Caco-2 (cell line): ENCODE measurements at regions not wholly inside any gene's neighbourhood (a gene's known extent, or its start where the extent isn't known, plus 50 kb on each side); places are given as distances from the start of the nearest gene placed in this dataset.

Experiments used
- BruUV-seq: library from RNA; stranded (reverse); fragments of 400-500 nt; replicated peaks from 2 replicates; lab custom pipeline; 2021; lab: Mats Ljungman, UMichigan
- CTCF ChIA-PET: fragments of 300-600 bp; sonication (Branson Sonifier 250); formaldehyde crosslinking; loops from one replicate; lab custom pipeline; 2022; ENCODE audit warnings: antibody characterized with exemption; lab: Charles Lee
- POLR2A ChIA-PET: fragments of 300-600 bp; sonication (Branson Sonifier 250); formaldehyde crosslinking; loops from one replicate; lab custom pipeline; 2022; ENCODE audit warnings: antibody characterized with exemption; lab: Charles Lee
- DNase-seq, 2 experiments: peaks; one replicate each; pipeline versions ENCODE4 v3.0.0 to v3.0.0-alpha.2; 2020 to 2022
- H3K27me3 ChIP-seq: replicated peaks from 2 replicates; pipeline ENCODE4 v1.6.0; 2011; ENCODE audit warnings: low read length; ENCODE audit not compliant: control insufficient read depth, insufficient read depth
- H3K36me3 ChIP-seq: 2 replicates; pipeline ENCODE4 v1.5.1; 2011; ENCODE audit warnings: low read length; ENCODE audit not compliant: control insufficient read depth, insufficient read depth
- H3K4me1 ChIP-seq: fragments of 250-450 bp; sonication (Bioruptor Pico); 2 replicates; pipeline ENCODE4 v1.5.1; 2020; ENCODE audit warnings: mild to moderate bottlenecking
- H3K4me3 ChIP-seq: 2 replicates; pipeline ENCODE4 v1.5.1; 2011; ENCODE audit warnings: low read depth, mild to moderate bottlenecking, control low read depth, low read length
- H3K9me3 ChIP-seq: fragments of 250-450 bp; sonication (Bioruptor Pico); 2 replicates; pipeline ENCODE4 v1.5.1; 2020; ENCODE audit warnings: mild to moderate bottlenecking, moderate library complexity
- H3K27ac Mint-ChIP-seq: one replicate; pipeline ENCODE4 v1.8.0; 2022; ENCODE audit warnings: mixed read lengths; ENCODE audit not compliant: unreplicated experiment
- H3K27me3 Mint-ChIP-seq: one replicate; pipeline ENCODE4 v1.8.0; 2022; ENCODE audit warnings: mixed read lengths; ENCODE audit not compliant: insufficient read depth, unreplicated experiment
- H3K36me3 Mint-ChIP-seq: one replicate; pipeline ENCODE4 v1.8.0; 2022; ENCODE audit warnings: mild to moderate bottlenecking, mixed read lengths; ENCODE audit not compliant: insufficient read depth, unreplicated experiment
- H3K4me1 Mint-ChIP-seq: one replicate; pipeline ENCODE4 v1.8.0; 2022; ENCODE audit warnings: low read depth, mixed read lengths; ENCODE audit not compliant: unreplicated experiment
- H3K4me3 Mint-ChIP-seq: one replicate; pipeline ENCODE4 v1.8.0; 2022; ENCODE audit warnings: mild to moderate bottlenecking, moderate library complexity, mixed read lengths; ENCODE audit not compliant: unreplicated experiment
- H3K9me3 Mint-ChIP-seq: one replicate; pipeline ENCODE4 v1.8.0; 2022; ENCODE audit warnings: mixed read lengths; ENCODE audit not compliant: unreplicated experiment
- CTCF ChIP-seq, 2 experiments: fragments of 200-600 bp in 1 of 2; IDR thresholded peaks; 1 replicate in 1 of 2; 2 replicates in 1 of 2; pipeline versions ENCODE4 v1.5.1 to v1.8.0; 2011 to 2022; ENCODE audit warnings: antibody characterized with exemption in 1 of 2, control low read depth in 1 of 2, inconsistent platforms in 1 of 2, low read depth in 1 of 2, low read length in 1 of 2, mild to moderate bottlenecking in 1 of 2, moderate library complexity in 1 of 2; ENCODE audit not compliant: insufficient read depth in 1 of 2, severe bottlenecking in 1 of 2, unreplicated experiment in 1 of 2
- intact Hi-C: fragments of 100-400 bp; cut with micrococcal nuclease; formaldehyde crosslinking; loops from one replicate; pipeline ENCODE4 v1.10.0; 2022; ENCODE audit not compliant: unreplicated experiment

- H3K4me3 ChIP-seq, result no peak overlapping the region
- ChIA-PET CTCF (no interaction called here), POLR2A (no interaction called here)
- no peaks in the 10 kb centered on the region for H3K4me1 Mint-ChIP-seq
- H3K27me3 ChIP-seq, result no peaks in the 10 kb centered on the region
- H3K27me3 Mint-ChIP-seq, result peaks cover 11% of the 10 kb centered on the region
- no peaks in the 10 kb centered on the region for H3K4me1 ChIP-seq
- no peak for DNase-seq
- BruUV-seq, result no TSS peak
- intact Hi-C loops, result no loop called here
- H3K4me3 Mint-ChIP-seq, result no peak overlapping the region
- peaks cover 39% of the 10 kb centered on the region for H3K9me3 Mint-ChIP-seq
- TF ChIP-seq CTCF (IDR thresholded peaks at IDR 0.05; ENCODE audit: insufficient read depth in 1 of 2, low read depth in 1 of 2, low read length in 1 of 2, severe bottlenecking in 1 of 2, unreplicated experiment in 1 of 2), result no peak
- peaks cover 4% of the 10 kb centered on the region; the same call in 1 of the 2 replicates for H3K9me3 ChIP-seq
- no peaks in the 10 kb centered on the region for H3K36me3 Mint-ChIP-seq
- no peaks in the 10 kb centered on the region for H3K36me3 ChIP-seq
- no peak overlapping the region for H3K27ac Mint-ChIP-seq
These were observed 611.1 kb downstream of the BRD1 start for GRCh38 chr22:49216579-49216978.

- H3K4me3 ChIP-seq, result no peak overlapping the region
- ChIA-PET POLR2A (no interaction called here), CTCF (no interaction called here)
- H3K4me1 ChIP-seq, result no peaks in the 10 kb centered on the region
- Mint-ChIP-seq H3K9me3 (peaks cover 39% of the 10 kb centered on the region), H3K27me3 (peaks cover 9% of the 10 kb centered on the region), H3K4me1 (no peaks in the 10 kb centered on the region), H3K27ac (no peak overlapping the region), H3K36me3 (no peaks in the 10 kb centered on the region), H3K4me3 (no peak overlapping the region)
- DNase-seq, result no peak
- no peaks in the 10 kb centered on the region for H3K36me3 ChIP-seq
- no TSS peak for BruUV-seq
- no peaks in the 10 kb centered on the region for H3K27me3 ChIP-seq
- intact Hi-C loops, result no loop called here
- TF ChIP-seq CTCF (IDR thresholded peaks at IDR 0.05; ENCODE audit: insufficient read depth in 1 of 2, low read depth in 1 of 2, low read length in 1 of 2, severe bottlenecking in 1 of 2, unreplicated experiment in 1 of 2), result no peak
- peaks cover 4% of the 10 kb centered on the region; the same call in 1 of the 2 replicates for H3K9me3 ChIP-seq
These were observed 611.8 kb downstream of the BRD1 start for GRCh38 chr22:49215840-49216239.

- H3K36me3 ChIP-seq, result no peaks in the 10 kb centered on the region
- H3K9me3 ChIP-seq, result peaks cover 4% of the 10 kb centered on the region; the same call in 1 of the 2 replicates
- no peak for TF ChIP-seq CTCF (IDR thresholded peaks at IDR 0.05; ENCODE audit: insufficient read depth in 1 of 2, low read depth in 1 of 2, low read length in 1 of 2, severe bottlenecking in 1 of 2, unreplicated experiment in 1 of 2)
- Mint-ChIP-seq H3K27ac (no peak overlapping the region), H3K4me1 (no peaks in the 10 kb centered on the region), H3K4me3 (no peak overlapping the region), H3K27me3 (peaks cover 9% of the 10 kb centered on the region), H3K36me3 (no peaks in the 10 kb centered on the region), H3K9me3 (peaks cover 36% of the 10 kb centered on the region)
- intact Hi-C loops, result no loop called here
- no peak for DNase-seq
- BruUV-seq, result no TSS peak
- H3K4me3 ChIP-seq, result no peak overlapping the region
- CTCF ChIA-PET, result no interaction called here
- POLR2A ChIA-PET, result no interaction called here
- no peaks in the 10 kb centered on the region for H3K4me1 ChIP-seq
- no peaks in the 10 kb centered on the region for H3K27me3 ChIP-seq
These were observed 612.7 kb downstream of the BRD1 start for GRCh38 chr22:49214976-49215375.
